Trophoblast cell (in vitro differentiated cells and primary cell): ENCODE measurements at regions not wholly inside any gene's neighbourhood (a gene's known extent, or its start where the extent isn't known, plus 50 kb on each side); places are given as distances from the start of the nearest gene placed in this dataset.

Experiments used
- DNase-seq, 2 donors: peaks; one replicate each; pipeline ENCODE4 v3.0.0-alpha.2; 2016
- H2AFZ ChIP-seq: 2 replicates; pipeline ENCODE4 v1.6.1; 2013; ENCODE audit warnings: low read length, moderate library complexity, mild to moderate bottlenecking; ENCODE audit not compliant: insufficient read depth, poor library complexity
- H2AK5ac ChIP-seq: 2 replicates; pipeline ENCODE4 v1.6.1; 2013; ENCODE audit warnings: mild to moderate bottlenecking, low read length
- H2BK120ac ChIP-seq: 2 replicates; pipeline ENCODE4 v1.6.1; 2013; ENCODE audit warnings: low read length, mild to moderate bottlenecking, moderate library complexity; ENCODE audit not compliant: insufficient read depth, poor library complexity
- H2BK12ac ChIP-seq: 2 replicates; pipeline ENCODE4 v1.6.1; 2013; ENCODE audit warnings: mild to moderate bottlenecking, low read length, moderate library complexity
- H2BK5ac ChIP-seq: 2 replicates; pipeline ENCODE4 v1.6.1; 2013; ENCODE audit warnings: low read length, low read depth, moderate library complexity, mild to moderate bottlenecking; ENCODE audit not compliant: poor library complexity
- H3K14ac ChIP-seq: 2 replicates; pipeline ENCODE4 v1.6.1; 2013; ENCODE audit warnings: mild to moderate bottlenecking, low read length
- H3K18ac ChIP-seq: 2 replicates; pipeline ENCODE4 v1.6.1; 2013; ENCODE audit warnings: mild to moderate bottlenecking, low read length
- H3K23ac ChIP-seq: 2 replicates; pipeline ENCODE4 v1.6.1; 2013; ENCODE audit warnings: low read length
- H3K27ac ChIP-seq: 2 replicates; pipeline ENCODE4 v1.5.1; 2013; ENCODE audit warnings: low read depth, mild to moderate bottlenecking, inconsistent platforms, low read length, moderate library complexity
- H3K27me3 ChIP-seq: 2 replicates; pipeline ENCODE4 v1.6.1; 2013; ENCODE audit warnings: inconsistent platforms, mild to moderate bottlenecking, low read length, moderate library complexity; ENCODE audit not compliant: insufficient read depth
- H3K36me3 ChIP-seq, 2 experiments: 1 replicate in 1 of 2; 2 replicates in 1 of 2; pipeline ENCODE4 v1.6.1; 2013; ENCODE audit warnings: low read length in 2 of 2, mild to moderate bottlenecking in 2 of 2, moderate library complexity in 1 of 2; ENCODE audit not compliant: insufficient read depth in 2 of 2, control insufficient read depth in 1 of 2
- H3K4ac ChIP-seq: 2 replicates; pipeline ENCODE4 v1.6.1; 2013; ENCODE audit warnings: low read depth, mild to moderate bottlenecking, low read length, moderate library complexity
- H3K4me1 ChIP-seq, 2 experiments: 1 replicate in 1 of 2; 2 replicates in 1 of 2; pipeline ENCODE4 v1.6.1; 2013; ENCODE audit warnings: low read length in 2 of 2, mild to moderate bottlenecking in 2 of 2, moderate library complexity in 1 of 2; ENCODE audit not compliant: insufficient read depth in 2 of 2, control insufficient read depth in 1 of 2
- H3K4me2 ChIP-seq: 2 replicates; pipeline ENCODE4 v1.6.1; 2013; ENCODE audit warnings: inconsistent platforms, mild to moderate bottlenecking, low read length, moderate library complexity
- H3K4me3 ChIP-seq: 2 replicates; pipeline ENCODE4 v1.5.1; 2013; ENCODE audit warnings: mild to moderate bottlenecking, low read depth, low read length, inconsistent platforms
- H3K79me1 ChIP-seq: one replicate; pipeline ENCODE4 v1.6.1; 2013; ENCODE audit warnings: low read length
- H3K79me2 ChIP-seq: 2 replicates; pipeline ENCODE4 v1.6.1; 2013; ENCODE audit warnings: low read length, mild to moderate bottlenecking; ENCODE audit not compliant: control insufficient read depth, insufficient read depth, poor library complexity
- H3K9ac ChIP-seq: 2 replicates; pipeline ENCODE4 v1.6.1; 2013; ENCODE audit warnings: mild to moderate bottlenecking, low read length
- H3K9me3 ChIP-seq: 2 replicates; pipeline ENCODE4 v1.6.1; 2013; ENCODE audit warnings: low read depth, mild to moderate bottlenecking, control low read depth, inconsistent platforms, low read length; ENCODE audit not compliant: insufficient read depth
- H4K12ac ChIP-seq: 2 replicates; pipeline ENCODE4 v1.6.1; 2013; ENCODE audit warnings: low read depth, mild to moderate bottlenecking, low read length, moderate library complexity
- H4K8ac ChIP-seq: 2 replicates; pipeline ENCODE4 v1.6.1; 2013; ENCODE audit warnings: low read depth, mild to moderate bottlenecking, low read length, moderate library complexity
- H4K91ac ChIP-seq: one replicate; pipeline ENCODE4 v1.6.1; 2013; ENCODE audit warnings: low read depth, mild to moderate bottlenecking, low read length, moderate library complexity
- WGBS: extraction: QIAGEN DNeasy Blood & Tissue Kit; methylation state at CpG from one replicate; pipeline ENCODE4 v1.1.7; 2013; ENCODE audit warnings: missing lambda C conversion rate; ENCODE audit not compliant: insufficient read length, insufficient coverage; ENCODE audit errors: extremely low coverage; 5-methylcytosine and 5-hydroxymethylcytosine counted together

DNA sequence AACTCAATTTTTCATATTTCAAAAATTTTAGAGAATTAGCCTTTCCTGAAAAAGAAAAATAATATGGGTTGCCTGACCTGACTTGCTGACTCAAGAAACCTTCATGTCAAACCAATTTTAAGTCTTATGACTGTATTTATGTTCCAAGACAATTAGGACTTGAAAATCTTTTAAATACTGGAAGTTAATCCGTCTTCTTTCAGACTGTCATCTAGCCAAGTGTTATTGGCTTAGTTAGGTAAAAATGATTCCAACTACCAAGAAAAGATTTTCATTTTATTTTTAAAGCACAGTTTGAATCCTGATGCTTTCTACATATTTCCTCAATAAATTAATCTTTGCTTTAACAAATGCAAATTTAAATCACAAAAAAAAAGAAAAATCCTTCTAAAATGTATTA lies 337.6 kb downstream of the SLITRK6 start:
- Histone ChIP-seq H3K4me1 (no peaks in the 10 kb centered on the region), H2AFZ (no peak overlapping the region), H3K4ac (no peak overlapping the region), H3K18ac (no peak overlapping the region), H2BK5ac (no peak overlapping the region), H3K9me3 (peaks cover 5% of the 10 kb centered on the region), H3K4me3 (no peak overlapping the region), H3K9ac (no peak overlapping the region), H3K79me2 (no peaks in the 10 kb centered on the region), H3K79me1 (peaks cover 7% of the 10 kb centered on the region), H2BK12ac (no peak overlapping the region), H4K12ac (no peak overlapping the region), H3K36me3 (peaks cover 0 to 3% of the 10 kb centered on the region in 2 experiments), H4K8ac (no peak overlapping the region), H2AK5ac (no peak overlapping the region), H3K27me3 (no peaks in the 10 kb centered on the region), H3K23ac (no peak overlapping the region), H2BK120ac (no peak overlapping the region), H4K91ac (no peak overlapping the region), H3K14ac (no peak overlapping the region), H3K27ac (no peak overlapping the region), H3K4me2 (no peak overlapping the region)
- no CpG with 5 or more reads among the region's 1 CpG for WGBS
- DNase-seq, result no peak

DNA sequence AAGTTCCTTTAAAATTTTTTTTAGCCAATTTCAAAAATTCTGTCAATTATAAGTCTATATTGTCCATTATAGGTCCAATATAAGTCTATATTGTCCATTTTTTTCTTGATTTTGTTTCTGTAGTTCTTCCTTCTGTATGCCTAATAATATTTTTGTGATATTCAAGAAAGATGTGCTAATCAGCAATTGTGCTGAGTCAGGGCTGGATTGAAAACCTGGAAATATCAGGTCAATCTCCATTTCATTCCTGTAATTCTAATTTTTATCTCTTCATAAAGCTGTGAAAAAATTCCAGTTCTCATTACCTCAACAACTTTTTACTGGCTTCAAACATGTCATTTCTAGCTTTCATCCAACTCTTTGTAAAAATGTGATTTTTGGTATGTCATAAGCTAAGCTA lies 353.7 kb downstream of the SLITRK6 start:
- Histone ChIP-seq H3K4me1 (no peaks in the 10 kb centered on the region), H3K4me3 (no peak overlapping the region), H3K14ac (no peak overlapping the region), H3K18ac (no peak overlapping the region), H4K12ac (no peak overlapping the region), H3K23ac (no peak overlapping the region), H4K91ac (no peak overlapping the region), H2BK120ac (no peak overlapping the region), H3K9ac (no peak overlapping the region), H3K4ac (no peak overlapping the region), H3K36me3 (no peaks in the 10 kb centered on the region), H2AFZ (no peak overlapping the region), H3K9me3 (no peaks in the 10 kb centered on the region), H3K27ac (no peak overlapping the region), H2BK5ac (no peak overlapping the region), H3K79me1 (no peaks in the 10 kb centered on the region), H3K79me2 (no peaks in the 10 kb centered on the region), H3K4me2 (no peak overlapping the region), H3K27me3 (no peaks in the 10 kb centered on the region), H2AK5ac (no peak overlapping the region), H4K8ac (no peak overlapping the region), H2BK12ac (no peak overlapping the region)
- no peak for DNase-seq

DNA sequence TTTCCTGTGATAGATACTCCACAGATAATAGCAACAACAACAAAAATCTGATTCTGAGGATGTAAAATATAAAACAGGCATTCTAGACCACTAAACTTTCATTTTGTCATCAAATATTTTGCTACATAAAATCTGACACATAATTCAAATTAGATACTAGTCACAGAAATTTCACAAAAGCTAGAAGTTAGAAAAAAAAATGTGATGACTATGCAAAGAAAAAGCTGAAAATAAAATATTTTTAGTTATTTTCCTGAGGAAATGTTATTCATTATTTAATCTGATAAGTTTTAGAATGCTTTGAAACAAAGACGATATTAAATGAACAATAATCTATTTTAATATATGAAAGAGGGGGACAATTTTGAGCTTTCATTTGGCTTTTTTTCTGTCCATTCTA lies 357.2 kb downstream of the SLITRK6 start:
- no peak overlapping the region for H4K91ac ChIP-seq
- H3K79me1 ChIP-seq, result no peaks in the 10 kb centered on the region
- H3K27me3 ChIP-seq, result no peaks in the 10 kb centered on the region
- no peak overlapping the region for H2AK5ac ChIP-seq
- H2BK12ac ChIP-seq, result no peak overlapping the region
- H3K4me3 ChIP-seq, result no peak overlapping the region
- no peak overlapping the region for H3K27ac ChIP-seq
- no peak overlapping the region for H2BK5ac ChIP-seq
- no peaks in the 10 kb centered on the region for H3K4me1 ChIP-seq
- H3K4me2 ChIP-seq, result no peak overlapping the region
- H3K79me2 ChIP-seq, result no peaks in the 10 kb centered on the region
- H3K36me3 ChIP-seq, result no peaks in the 10 kb centered on the region
- H3K4ac ChIP-seq, result no peak overlapping the region
- no peak overlapping the region for H3K14ac ChIP-seq
- no peak overlapping the region for H4K8ac ChIP-seq
- no peak overlapping the region for H3K18ac ChIP-seq
- no peak overlapping the region for H3K9ac ChIP-seq
- H3K9me3 ChIP-seq, result no peaks in the 10 kb centered on the region
- H2BK120ac ChIP-seq, result no peak overlapping the region
- no peak overlapping the region for H4K12ac ChIP-seq
- no peak overlapping the region for H2AFZ ChIP-seq
- no peak for DNase-seq
- no peak overlapping the region for H3K23ac ChIP-seq
- no CpG with 5 or more reads among the region's 1 CpG for WGBS

DNA sequence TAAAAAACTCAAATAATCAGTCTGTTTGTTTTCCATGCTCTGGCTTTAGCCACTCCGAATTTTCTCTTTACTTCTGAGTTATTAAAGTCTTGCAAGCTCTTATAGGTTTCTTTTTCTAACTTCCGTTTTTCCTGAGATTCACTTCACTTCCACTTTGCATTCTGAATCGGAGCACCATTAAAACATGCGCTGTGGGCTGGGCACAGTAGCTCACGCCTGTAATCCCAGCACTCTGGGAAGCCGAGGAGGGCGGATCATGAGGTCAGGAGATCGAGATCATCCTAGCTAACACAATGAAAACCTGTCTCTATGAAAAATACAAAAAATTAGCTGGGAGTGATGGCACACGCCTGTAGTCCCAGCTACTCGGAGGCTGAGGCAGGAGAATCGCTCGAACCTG lies 357.9 kb downstream of the SLITRK6 start:
- H3K4me2 ChIP-seq, result no peak overlapping the region

More for the DNA sequence above, 357.9 kb downstream of the SLITRK6 start:
- Histone ChIP-seq H3K79me2 (no peaks in the 10 kb centered on the region), H2AK5ac (no peak overlapping the region), H2BK120ac (no peak overlapping the region), H3K23ac (no peak overlapping the region), H3K27ac (no peak overlapping the region), H4K91ac (no peak overlapping the region), H2BK5ac (no peak overlapping the region), H3K18ac (no peak overlapping the region), H4K12ac (no peak overlapping the region), H2BK12ac (no peak overlapping the region), H4K8ac (no peak overlapping the region), H3K9ac (no peak overlapping the region), H3K79me1 (no peaks in the 10 kb centered on the region), H3K9me3 (no peaks in the 10 kb centered on the region), H3K27me3 (no peaks in the 10 kb centered on the region), H3K4me3 (no peak overlapping the region), H3K14ac (no peak overlapping the region), H2AFZ (no peak overlapping the region), H3K36me3 (no peaks in the 10 kb centered on the region), H3K4ac (no peak overlapping the region), H3K4me1 (no peaks in the 10 kb centered on the region)
- WGBS, result no CpG with 5 or more reads among the region's 12 CpGs
- no peak for DNase-seq
